Upper lobe of left lung (tissue), 6 donors: ENCODE measurements at regions not wholly inside any gene's neighbourhood (a gene's known extent, or its start where the extent isn't known, plus 50 kb on each side); places are given as distances from the start of the nearest gene placed in this dataset.
A peak's percentile ranks its signal among the peaks of the same experiment; 100 is the strongest.

Experiments used
- ATAC-seq, 2 donors: fragments of 200-7000 bp; cut with Tn5 transposase; one replicate each; pipeline ENCODE4 v1.9.1; 2022; ENCODE audit warnings: mild to moderate bottlenecking in 2 of 2, moderate library complexity in 2 of 2; ENCODE audit not compliant: low FRiP score in 2 of 2
- DNase-seq, 2 donors: peaks; one replicate each; pipeline ENCODE4 v3.0.0-alpha.2; 2019 to 2020
- H3K27ac ChIP-seq, 4 donors: fragments of 200-600 bp; sonication (generic); one replicate each; pipeline ENCODE4 v1.5.1; 2016 to 2019
- H3K27me3 ChIP-seq, 4 donors: fragments of 200-600 bp; sonication (generic); one replicate each; pipeline ENCODE4 v1.5.1; 2017 to 2019
- H3K36me3 ChIP-seq, 4 donors: fragments of 200-600 bp; sonication (generic); one replicate each; pipeline ENCODE4 v1.5.1; 2016 to 2019
- H3K4me1 ChIP-seq, 4 donors: fragments of 200-600 bp; sonication (generic); one replicate each; pipeline ENCODE4 v1.5.1; 2018 to 2019
- H3K4me3 ChIP-seq, 4 donors: fragments of 200-600 bp; sonication (generic); one replicate each; pipeline ENCODE4 v1.5.1; 2017 to 2019; ENCODE audit warnings: mild to moderate bottlenecking in 2 of 4, moderate library complexity in 1 of 4
- H3K9me3 ChIP-seq, 4 donors: fragments of 200-600 bp; sonication (generic); one replicate each; pipeline ENCODE4 v1.5.1; 2018 to 2019
- EP300 ChIP-seq, 4 donors: sonication (generic); formaldehyde crosslinking; IDR thresholded peaks; one replicate each; pipeline ENCODE4 v1.5.1; 2017; ENCODE audit warnings: antibody characterized with exemption in 4 of 4, control low read depth in 2 of 4
- POLR2A ChIP-seq, 4 donors: fragments of 450-650 bp; IDR thresholded peaks; one replicate each; pipeline ENCODE4 v1.5.1; 2016 to 2017; ENCODE audit warnings: antibody characterized with exemption in 4 of 4, mild to moderate bottlenecking in 2 of 4
- POLR2AphosphoS5 ChIP-seq, 2 donors: sonication (generic); formaldehyde crosslinking; IDR thresholded peaks; one replicate each; pipeline ENCODE4 v1.5.1; 2017; ENCODE audit warnings: antibody characterized with exemption in 2 of 2
- WGBS, 2 donors: methylation state at CpG; one replicate each; pipeline ENCODE4 v1.1.5; 2017 to 2018; 5-methylcytosine and 5-hydroxymethylcytosine counted together
- TF ChIP-seq, protein P1 (sequence below), 6 experiments: fragments of 450-650 bp in 4 of 6; fragments of 200-600 bp in 2 of 6; sonication (generic) in 2 of 6; IDR thresholded peaks; one replicate each; pipeline ENCODE4 v1.5.1; 2016 to 2019; ENCODE audit warnings: antibody characterized with exemption in 6 of 6
- donor health status: DM: no; HTN: no; CAD: no; lungs with moderate emphysema.
- donor health status: DM: no; HTN: yes; CAD: no; lungs with severe emphysema.

DNA sequence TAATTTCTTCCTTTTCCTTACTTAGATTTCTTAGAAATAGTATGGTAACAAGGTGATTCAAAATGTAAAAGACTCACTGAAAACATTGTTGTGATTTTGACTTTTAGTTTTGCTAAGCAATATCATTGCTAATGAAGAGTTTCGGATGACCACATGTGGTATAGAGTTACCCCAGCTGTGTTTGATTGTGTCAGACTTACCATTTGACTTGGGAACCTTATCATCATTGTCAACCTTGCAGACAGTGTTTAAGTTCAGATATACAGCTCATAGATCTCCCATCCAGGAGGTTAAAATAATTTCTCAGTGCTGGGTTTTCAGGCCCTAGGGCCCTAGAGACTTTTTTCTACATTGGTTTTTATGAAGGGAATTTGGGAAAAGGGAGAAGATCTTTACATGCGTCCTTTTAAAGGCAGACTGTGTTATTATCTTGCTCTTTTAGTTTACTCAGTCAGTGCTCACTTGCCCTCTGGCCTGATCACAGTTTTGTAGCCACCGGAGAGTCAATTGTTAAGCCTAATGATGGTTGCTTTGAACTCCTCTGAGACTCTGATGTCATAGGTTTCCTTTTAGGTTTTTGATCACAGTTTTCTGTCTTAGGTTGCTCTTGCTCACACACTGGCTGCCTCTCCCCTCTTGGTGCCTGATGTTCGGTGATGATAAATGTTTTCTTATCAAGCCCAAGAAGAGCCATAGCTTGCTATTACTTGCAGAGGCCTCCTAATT, 133.5 kb upstream of the ZPLD1 start:
- no peak for TF ChIP-seq EP300 (IDR thresholded peaks at IDR 0.05)
- no peak for TF ChIP-seq POLR2A (IDR thresholded peaks at IDR 0.05)
- TF ChIP-seq POLR2AphosphoS5 (IDR thresholded peaks at IDR 0.05): no peak
- TF ChIP-seq, protein P1, sequence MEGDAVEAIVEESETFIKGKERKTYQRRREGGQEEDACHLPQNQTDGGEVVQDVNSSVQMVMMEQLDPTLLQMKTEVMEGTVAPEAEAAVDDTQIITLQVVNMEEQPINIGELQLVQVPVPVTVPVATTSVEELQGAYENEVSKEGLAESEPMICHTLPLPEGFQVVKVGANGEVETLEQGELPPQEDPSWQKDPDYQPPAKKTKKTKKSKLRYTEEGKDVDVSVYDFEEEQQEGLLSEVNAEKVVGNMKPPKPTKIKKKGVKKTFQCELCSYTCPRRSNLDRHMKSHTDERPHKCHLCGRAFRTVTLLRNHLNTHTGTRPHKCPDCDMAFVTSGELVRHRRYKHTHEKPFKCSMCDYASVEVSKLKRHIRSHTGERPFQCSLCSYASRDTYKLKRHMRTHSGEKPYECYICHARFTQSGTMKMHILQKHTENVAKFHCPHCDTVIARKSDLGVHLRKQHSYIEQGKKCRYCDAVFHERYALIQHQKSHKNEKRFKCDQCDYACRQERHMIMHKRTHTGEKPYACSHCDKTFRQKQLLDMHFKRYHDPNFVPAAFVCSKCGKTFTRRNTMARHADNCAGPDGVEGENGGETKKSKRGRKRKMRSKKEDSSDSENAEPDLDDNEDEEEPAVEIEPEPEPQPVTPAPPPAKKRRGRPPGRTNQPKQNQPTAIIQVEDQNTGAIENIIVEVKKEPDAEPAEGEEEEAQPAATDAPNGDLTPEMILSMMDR (IDR thresholded peaks at IDR 0.05): no peak
- Histone ChIP-seq H3K4me1 (no peaks in the 10 kb centered on the region), H3K9me3 (no peaks in the 10 kb centered on the region), H3K4me3 (no peak overlapping the region), H3K36me3 (no peaks in the 10 kb centered on the region), H3K27me3 (no peaks in the 10 kb centered on the region), H3K27ac (no peak overlapping the region)
- ATAC-seq (no peak), DNase-seq (no peak)
- 59 to 61% methylated on average over 4 of the region's 4 CpGs for WGBS, 2 donors

DNA sequence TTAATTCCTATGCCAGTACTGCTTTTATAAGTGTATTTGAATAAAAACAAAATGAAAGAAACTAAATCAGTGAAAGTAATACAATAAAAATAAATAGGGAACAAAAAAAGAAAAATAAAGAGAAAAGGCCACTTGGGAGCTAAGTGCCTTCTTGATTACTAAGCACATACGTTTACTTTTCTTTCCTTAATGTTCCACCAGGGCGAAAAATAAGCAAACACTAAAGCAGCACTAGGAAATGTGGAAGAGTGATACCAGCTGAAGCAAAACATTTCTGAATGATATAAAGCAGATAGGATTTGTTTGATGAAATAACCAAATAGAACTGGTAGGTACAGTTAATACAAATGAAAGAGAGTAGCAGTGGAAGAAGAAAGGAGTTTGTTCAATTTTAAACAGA, 132.8 kb upstream of the ZPLD1 start:
- ATAC-seq: no peak

DNA sequence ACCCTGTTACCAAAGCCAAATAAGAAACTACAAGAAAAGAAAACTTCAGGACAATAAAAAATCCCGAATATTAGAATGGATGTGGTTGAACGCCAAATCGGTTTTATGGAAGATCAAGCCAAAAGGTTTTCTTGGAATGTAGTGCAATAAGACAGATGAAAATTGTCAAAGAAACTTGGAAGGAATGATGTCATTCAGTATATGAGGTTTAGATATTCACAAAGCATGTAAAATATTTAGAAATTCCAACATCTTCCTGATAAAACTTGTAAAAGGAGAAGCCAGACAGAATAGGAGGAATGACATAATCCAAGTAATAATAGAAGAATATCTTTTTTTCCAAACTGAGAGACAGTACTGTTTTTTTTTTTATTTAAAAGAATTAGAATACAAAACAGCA, 130.3 kb upstream of the ZPLD1 start:
- TF ChIP-seq POLR2AphosphoS5 (IDR thresholded peaks at IDR 0.05): no peak
- no peak for TF ChIP-seq EP300 (IDR thresholded peaks at IDR 0.05)
- TF ChIP-seq, protein P1 (IDR thresholded peaks at IDR 0.05): no peak
- no peak for TF ChIP-seq POLR2A (IDR thresholded peaks at IDR 0.05)
- ATAC-seq (peak in 1 of 2 donors; percentile 35), DNase-seq (no peak)
- Histone ChIP-seq H3K4me3 (no peak overlapping the region), H3K27me3 (no peaks in the 10 kb centered on the region), H3K4me1 (no peaks in the 10 kb centered on the region), H3K27ac (no peak overlapping the region), H3K9me3 (no peaks in the 10 kb centered on the region), H3K36me3 (no peaks in the 10 kb centered on the region)
- 79 to 96% methylated on average over 3 of the region's 3 CpGs for WGBS, 2 donors

More for the DNA sequence above, 132.8 kb upstream of the ZPLD1 start:
- Histone ChIP-seq H3K9me3 (no peaks in the 10 kb centered on the region), H3K27me3 (no peaks in the 10 kb centered on the region), H3K36me3 (no peaks in the 10 kb centered on the region), H3K4me3 (no peak overlapping the region), H3K4me1 (no peaks in the 10 kb centered on the region), H3K27ac (no peak overlapping the region)
- WGBS, 2 donors: 31 to 32% methylated on average over 2 of the region's 2 CpGs
- no peak for DNase-seq
- TF ChIP-seq POLR2AphosphoS5 (IDR thresholded peaks at IDR 0.05) (no peak), EP300 (IDR thresholded peaks at IDR 0.05) (no peak), POLR2A (IDR thresholded peaks at IDR 0.05) (no peak)
- TF ChIP-seq, protein P1 (IDR thresholded peaks at IDR 0.05): no peak

DNA sequence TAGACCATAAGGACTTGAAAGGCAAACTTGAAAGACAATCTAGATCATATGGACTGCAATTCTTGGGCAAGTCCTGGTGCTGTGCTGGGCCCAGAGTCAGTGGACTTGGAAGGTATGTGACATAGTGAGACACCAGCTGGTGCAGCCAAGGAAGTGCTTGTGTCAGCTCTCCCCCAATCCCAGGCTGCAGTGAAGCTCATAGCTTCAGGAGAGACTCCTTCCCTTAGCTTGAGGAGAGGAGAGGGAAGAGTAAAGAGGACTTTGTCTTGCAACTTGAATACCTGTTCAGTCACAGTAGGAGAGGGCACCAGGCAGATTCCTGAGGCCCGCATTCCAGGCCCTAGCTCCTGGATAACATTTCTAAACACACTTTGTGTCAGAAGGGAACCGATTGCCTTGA, 127.4 kb upstream of the ZPLD1 start:
- TF ChIP-seq, protein P1 (IDR thresholded peaks at IDR 0.05): no peak
- TF ChIP-seq POLR2A (IDR thresholded peaks at IDR 0.05) (no peak), EP300 (IDR thresholded peaks at IDR 0.05) (no peak), POLR2AphosphoS5 (IDR thresholded peaks at IDR 0.05) (no peak)
- Histone ChIP-seq H3K4me1 (no peaks in the 10 kb centered on the region), H3K27me3 (no peaks in the 10 kb centered on the region), H3K27ac (no peak overlapping the region), H3K4me3 (no peak overlapping the region), H3K36me3 (no peaks in the 10 kb centered on the region), H3K9me3 (no peaks in the 10 kb centered on the region)
- DNase-seq: no peak
- WGBS, 2 donors: 80 to 89% methylated on average over 1 to 2 of the region's 2 CpGs
- no peak for ATAC-seq

DNA sequence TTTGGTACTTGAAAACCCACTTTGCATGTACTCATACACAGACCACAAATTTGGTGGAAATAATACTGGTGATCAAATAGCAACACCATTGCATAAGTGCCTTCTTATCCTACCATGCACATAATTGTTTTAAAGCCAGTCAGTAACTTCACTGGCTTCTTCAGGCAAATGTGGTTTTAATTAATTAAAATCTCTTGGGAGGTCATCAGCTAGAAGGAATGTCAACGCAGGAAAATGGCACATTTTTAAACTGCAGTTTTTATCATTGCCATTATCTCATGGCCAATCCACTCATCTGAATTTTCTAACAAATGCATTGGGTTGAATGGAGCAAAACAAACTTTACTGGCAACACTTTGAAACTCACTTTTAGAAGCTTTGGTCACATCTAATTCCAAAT, 105.7 kb upstream of the ZPLD1 start:
- H3K9me3 ChIP-seq: no peaks in the 10 kb centered on the region

More for the DNA sequence above, 105.7 kb upstream of the ZPLD1 start:
- H3K27me3 ChIP-seq: no peaks in the 10 kb centered on the region
- H3K4me3 ChIP-seq: no peak overlapping the region
- DNase-seq (no peak), ATAC-seq (no peak)
- no peaks in the 10 kb centered on the region for H3K4me1 ChIP-seq
- H3K27ac ChIP-seq: no peak overlapping the region
- TF ChIP-seq, protein P1 (IDR thresholded peaks at IDR 0.05): no peak
- no peak for TF ChIP-seq POLR2A (IDR thresholded peaks at IDR 0.05)
- TF ChIP-seq EP300 (IDR thresholded peaks at IDR 0.05): no peak
- WGBS, 2 donors: 81 to 88% methylated on average over 1 of the region's 1 CpG
- no peaks in the 10 kb centered on the region for H3K36me3 ChIP-seq
